ENCODE measurements at regions not wholly inside any gene's neighbourhood (a gene's known extent, or its start where the extent isn't known, plus 50 kb on each side); places are given as distances from the start of the nearest gene placed in this dataset.

- no peak overlapping the region for H3K27ac ChIP-seq
- TF ChIP-seq, protein P1, sequence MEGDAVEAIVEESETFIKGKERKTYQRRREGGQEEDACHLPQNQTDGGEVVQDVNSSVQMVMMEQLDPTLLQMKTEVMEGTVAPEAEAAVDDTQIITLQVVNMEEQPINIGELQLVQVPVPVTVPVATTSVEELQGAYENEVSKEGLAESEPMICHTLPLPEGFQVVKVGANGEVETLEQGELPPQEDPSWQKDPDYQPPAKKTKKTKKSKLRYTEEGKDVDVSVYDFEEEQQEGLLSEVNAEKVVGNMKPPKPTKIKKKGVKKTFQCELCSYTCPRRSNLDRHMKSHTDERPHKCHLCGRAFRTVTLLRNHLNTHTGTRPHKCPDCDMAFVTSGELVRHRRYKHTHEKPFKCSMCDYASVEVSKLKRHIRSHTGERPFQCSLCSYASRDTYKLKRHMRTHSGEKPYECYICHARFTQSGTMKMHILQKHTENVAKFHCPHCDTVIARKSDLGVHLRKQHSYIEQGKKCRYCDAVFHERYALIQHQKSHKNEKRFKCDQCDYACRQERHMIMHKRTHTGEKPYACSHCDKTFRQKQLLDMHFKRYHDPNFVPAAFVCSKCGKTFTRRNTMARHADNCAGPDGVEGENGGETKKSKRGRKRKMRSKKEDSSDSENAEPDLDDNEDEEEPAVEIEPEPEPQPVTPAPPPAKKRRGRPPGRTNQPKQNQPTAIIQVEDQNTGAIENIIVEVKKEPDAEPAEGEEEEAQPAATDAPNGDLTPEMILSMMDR (IDR thresholded peaks at IDR 0.05) = no peak
- no peak for TF ChIP-seq ZFX (IDR thresholded peaks at IDR 0.05; ENCODE audit: borderline replicate concordance)
Measured at GRCh38 chr13:63408331-63409189, 1992.9 kb upstream of the PCDH20 start.

DNA sequence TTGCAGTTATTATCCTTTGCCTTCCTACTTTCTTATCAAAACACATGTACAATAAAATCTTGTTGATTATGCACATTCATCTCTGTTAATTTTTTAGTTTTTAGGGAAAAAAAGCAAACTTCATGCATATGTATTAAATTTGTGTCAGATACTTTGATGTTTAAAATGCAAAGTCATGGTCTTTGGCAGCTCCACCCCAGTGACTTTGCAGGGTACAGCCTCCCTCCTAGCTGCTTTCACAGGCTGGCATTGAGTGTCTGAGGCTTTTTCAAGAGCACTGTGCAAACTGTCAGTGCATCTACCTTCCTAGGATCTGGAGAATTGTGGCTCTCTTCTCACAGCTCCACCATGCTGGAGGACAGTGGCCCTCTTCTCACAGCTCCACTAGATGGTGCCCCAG, 1988.1 kb upstream of the PCDH20 start:
- TF ChIP-seq ZFX (IDR thresholded peaks at IDR 0.05; ENCODE audit: borderline replicate concordance) = no peak
- TF ChIP-seq, protein P1 (IDR thresholded peaks at IDR 0.05) = no peak
- no peak overlapping the region for H3K27ac ChIP-seq

- TF ChIP-seq, protein P1 (IDR thresholded peaks at IDR 0.05) = no peak
- no peak for TF ChIP-seq ZFX (IDR thresholded peaks at IDR 0.05; ENCODE audit: borderline replicate concordance)
- H3K27ac ChIP-seq = no peak overlapping the region
Measured at GRCh38 chr13:63396746-63397145, 1981.1 kb upstream of the PCDH20 start.

DNA sequence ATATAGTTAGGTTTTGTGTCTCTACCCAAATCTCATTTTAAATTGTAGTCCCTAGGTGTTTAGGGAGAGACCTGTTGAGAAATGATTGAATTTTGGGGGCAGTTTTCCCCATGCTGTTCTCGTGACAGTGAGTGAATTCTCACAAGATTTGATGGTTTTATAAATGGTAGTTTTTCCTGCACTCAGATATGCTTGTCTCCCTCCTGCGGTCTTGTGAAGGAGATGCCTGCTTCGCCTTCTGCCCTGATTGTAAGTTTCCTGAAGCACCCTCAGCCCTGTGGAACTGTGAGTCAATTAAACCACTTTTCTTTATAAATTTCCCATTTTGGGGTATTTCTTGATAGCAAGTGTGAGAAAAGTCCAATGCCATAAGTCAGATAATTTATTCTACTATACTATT, 1977.5 kb upstream of the PCDH20 start:
- H3K27ac ChIP-seq = no peak overlapping the region
- TF ChIP-seq, protein P1 (IDR thresholded peaks at IDR 0.05) = no peak
- no peak for TF ChIP-seq ZFX (IDR thresholded peaks at IDR 0.05; ENCODE audit: borderline replicate concordance)

- H3K27ac ChIP-seq = no peak overlapping the region
- TF ChIP-seq, protein P1 (IDR thresholded peaks at IDR 0.05) = no peak
- TF ChIP-seq ZFX (IDR thresholded peaks at IDR 0.05; ENCODE audit: borderline replicate concordance) = no peak
Measured at GRCh38 chr13:63389756-63390155, 1974.1 kb upstream of the PCDH20 start.

DNA sequence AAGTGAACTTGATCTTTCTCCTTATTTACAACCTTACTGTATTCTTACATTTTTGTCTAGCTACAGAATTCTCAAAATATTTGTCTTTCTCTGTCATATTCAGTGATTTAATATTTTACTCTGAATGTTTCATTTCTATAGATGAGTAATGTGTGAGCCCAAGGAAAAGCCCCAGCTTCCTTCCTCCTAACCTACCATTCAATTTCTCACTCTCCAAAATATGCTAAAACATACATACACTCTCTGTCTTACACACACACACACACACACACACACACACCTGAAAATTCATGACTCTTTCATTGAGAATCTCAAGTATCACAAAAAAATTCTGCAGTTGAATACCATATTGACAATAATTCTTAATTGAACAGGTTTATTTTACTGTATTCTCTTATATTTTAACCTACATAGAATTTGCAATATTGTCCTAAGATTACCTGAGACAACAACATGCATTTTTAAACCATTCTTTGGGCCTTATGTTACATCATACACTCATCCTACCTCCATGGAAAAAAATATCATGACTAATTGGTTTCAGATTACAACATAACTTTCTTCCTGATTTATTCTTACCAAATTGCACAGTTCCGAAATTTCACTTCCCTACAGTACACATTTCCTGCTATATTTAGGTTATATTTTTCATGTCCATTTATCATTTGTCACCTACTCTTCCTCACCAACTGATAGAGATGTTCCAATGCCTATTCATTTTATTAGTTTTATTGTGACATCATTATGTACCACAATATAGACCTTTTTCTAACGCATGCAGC, 1965.6 kb upstream of the PCDH20 start:
- TF ChIP-seq, protein P1 (IDR thresholded peaks at IDR 0.05) = no peak
- TF ChIP-seq ZFX (IDR thresholded peaks at IDR 0.05; ENCODE audit: borderline replicate concordance) = no peak
- H3K27ac ChIP-seq = no peak overlapping the region

DNA sequence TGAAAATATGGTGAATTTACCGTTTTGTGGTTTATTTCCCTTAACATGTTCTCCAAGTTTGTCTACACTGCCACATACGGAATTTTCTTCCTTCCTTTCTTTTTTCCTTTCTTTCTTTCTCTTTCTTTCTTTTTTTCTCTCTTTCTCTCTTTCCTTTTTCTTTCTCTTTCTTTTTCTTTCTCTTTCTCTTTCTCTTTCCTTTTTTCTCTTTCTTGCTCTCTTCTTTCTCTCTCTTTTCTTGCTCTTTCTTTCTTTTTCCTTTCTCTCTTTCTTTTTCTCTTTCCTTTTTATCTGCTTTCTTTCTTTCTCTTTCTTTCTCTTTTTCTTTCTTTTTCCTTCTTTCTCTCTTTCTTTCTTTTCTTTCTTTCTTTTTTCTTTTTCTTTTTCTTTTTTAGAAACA, 1962.3 kb upstream of the PCDH20 start:
- TF ChIP-seq, protein P1 (IDR thresholded peaks at IDR 0.05) = no peak
- TF ChIP-seq ZFX (IDR thresholded peaks at IDR 0.05; ENCODE audit: borderline replicate concordance) = no peak
- no peak overlapping the region for H3K27ac ChIP-seq

All from 22Rv1 (cell line).